Sigmoid colon (tissue), 4 donors: ENCODE measurements at regions not wholly inside any gene's neighbourhood (a gene's known extent, or its start where the extent isn't known, plus 50 kb on each side); places are given as distances from the start of the nearest gene placed in this dataset.

Experiments used
- EP300 ChIP-seq, 4 donors: sonication (generic); formaldehyde crosslinking; IDR thresholded peaks; one replicate each; pipeline ENCODE4 v1.6.1; 2017; ENCODE audit warnings: antibody characterized with exemption in 4 of 4
- POLR2A ChIP-seq, 2 donors: fragments of 450-650 bp; IDR thresholded peaks; one replicate each; pipeline ENCODE4 v1.6.1; 2016; ENCODE audit warnings: antibody characterized with exemption in 2 of 2, mild to moderate bottlenecking in 2 of 2, moderate library complexity in 2 of 2
- POLR2AphosphoS5 ChIP-seq, 4 donors: sonication (generic); formaldehyde crosslinking; IDR thresholded peaks; one replicate each; pipeline ENCODE4 v1.6.1; 2017; ENCODE audit warnings: antibody characterized with exemption in 4 of 4
- TF ChIP-seq, protein P1 (sequence below), 4 experiments: fragments of 450-650 bp in 3 of 4; fragments of 200-600 bp in 1 of 4; IDR thresholded peaks; one replicate each; pipeline ENCODE4 v1.5.1; 2016 to 2019; ENCODE audit warnings: antibody characterized with exemption in 4 of 4, mild to moderate bottlenecking in 3 of 4, moderate library complexity in 2 of 4

DNA sequence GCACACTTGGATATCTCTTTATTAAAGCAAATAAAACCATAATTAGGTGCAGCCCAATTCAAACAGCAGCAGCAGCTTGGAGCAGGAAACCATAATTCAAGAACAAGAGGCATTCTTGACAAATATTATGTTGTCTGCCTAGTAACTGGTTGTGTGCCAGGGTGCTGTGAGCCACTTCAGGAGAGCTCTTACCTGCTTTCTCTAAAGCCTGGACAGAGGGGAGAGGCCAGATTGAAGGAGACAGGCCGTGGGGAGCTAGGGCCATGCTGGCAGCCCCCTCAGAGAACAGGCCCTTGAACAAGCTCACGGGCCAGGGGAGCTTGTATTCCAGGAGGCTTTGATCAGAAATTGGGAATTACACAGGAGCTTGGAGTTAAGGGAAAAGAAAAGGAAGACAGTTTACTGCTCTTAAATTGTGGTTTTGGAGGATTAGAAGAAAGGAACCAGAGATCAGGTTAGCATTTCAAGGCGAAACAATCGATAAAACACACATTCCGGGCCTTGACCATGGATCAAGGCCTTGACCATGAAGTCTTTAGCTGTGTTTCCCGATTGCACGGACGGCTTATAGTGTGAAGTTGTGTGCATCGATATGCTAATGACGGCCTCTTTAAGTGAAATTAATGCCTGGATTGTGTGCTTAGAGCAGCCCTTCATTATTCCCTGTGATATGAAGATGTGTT is 69.8 kb upstream of the NKX2-2 start:
- TF ChIP-seq, protein P1, sequence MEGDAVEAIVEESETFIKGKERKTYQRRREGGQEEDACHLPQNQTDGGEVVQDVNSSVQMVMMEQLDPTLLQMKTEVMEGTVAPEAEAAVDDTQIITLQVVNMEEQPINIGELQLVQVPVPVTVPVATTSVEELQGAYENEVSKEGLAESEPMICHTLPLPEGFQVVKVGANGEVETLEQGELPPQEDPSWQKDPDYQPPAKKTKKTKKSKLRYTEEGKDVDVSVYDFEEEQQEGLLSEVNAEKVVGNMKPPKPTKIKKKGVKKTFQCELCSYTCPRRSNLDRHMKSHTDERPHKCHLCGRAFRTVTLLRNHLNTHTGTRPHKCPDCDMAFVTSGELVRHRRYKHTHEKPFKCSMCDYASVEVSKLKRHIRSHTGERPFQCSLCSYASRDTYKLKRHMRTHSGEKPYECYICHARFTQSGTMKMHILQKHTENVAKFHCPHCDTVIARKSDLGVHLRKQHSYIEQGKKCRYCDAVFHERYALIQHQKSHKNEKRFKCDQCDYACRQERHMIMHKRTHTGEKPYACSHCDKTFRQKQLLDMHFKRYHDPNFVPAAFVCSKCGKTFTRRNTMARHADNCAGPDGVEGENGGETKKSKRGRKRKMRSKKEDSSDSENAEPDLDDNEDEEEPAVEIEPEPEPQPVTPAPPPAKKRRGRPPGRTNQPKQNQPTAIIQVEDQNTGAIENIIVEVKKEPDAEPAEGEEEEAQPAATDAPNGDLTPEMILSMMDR (IDR thresholded peaks at IDR 0.05): no peak
- no peak for TF ChIP-seq POLR2AphosphoS5 (IDR thresholded peaks at IDR 0.05)
- no peak for TF ChIP-seq POLR2A (IDR thresholded peaks at IDR 0.05)
- no peak for TF ChIP-seq EP300 (IDR thresholded peaks at IDR 0.05)
